Transverse colon (tissue), 4 donors: ENCODE measurements at regions not wholly inside any gene's neighbourhood (a gene's known extent, or its start where the extent isn't known, plus 50 kb on each side); places are given as distances from the start of the nearest gene placed in this dataset.

ENCODE experiments used
- POLR2A ChIP-seq: fragments of 450-650 bp; IDR thresholded peaks from one replicate; pipeline ENCODE4 v1.6.1; 2016; ENCODE audit warnings: antibody characterized with exemption, mild to moderate bottlenecking, moderate library complexity
- POLR2AphosphoS5 ChIP-seq, 3 donors: sonication (generic); formaldehyde crosslinking; IDR thresholded peaks; one replicate each; pipeline ENCODE4 v1.6.1; 2016; ENCODE audit warnings: antibody characterized with exemption in 3 of 3
- TF ChIP-seq, protein P1 (sequence below), 5 experiments: fragments of 200-600 bp in 3 of 5; fragments of 450-650 bp in 2 of 5; sonication (generic) in 3 of 5; IDR thresholded peaks; 1 replicate in 2 of 5; 2 replicates in 3 of 5; pipeline ENCODE4 v1.5.1; 2016 to 2017; ENCODE audit warnings: antibody characterized with exemption in 5 of 5, inconsistent platforms in 3 of 5, mild to moderate bottlenecking in 2 of 5, moderate library complexity in 1 of 5

DNA sequence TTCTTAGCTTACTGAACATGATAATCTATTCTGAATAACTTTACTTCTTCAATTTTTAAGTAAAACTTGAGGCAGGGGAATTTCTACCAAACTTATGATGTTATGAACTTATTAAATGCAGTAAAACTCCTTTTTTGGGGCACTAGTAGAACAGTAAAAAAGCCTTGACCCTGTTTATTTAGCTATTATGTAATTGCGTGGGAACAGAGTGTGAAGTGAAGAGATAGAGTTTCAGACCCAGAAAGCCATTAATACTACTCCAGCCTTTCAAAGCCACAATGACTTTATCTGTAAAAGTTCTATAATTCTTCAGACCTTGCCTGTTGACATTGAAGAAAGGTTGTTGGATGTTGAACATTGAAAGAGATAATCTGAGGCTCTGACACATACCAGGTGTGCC, 638.8 kb upstream of the GRM7 start:
- TF ChIP-seq, protein P1, sequence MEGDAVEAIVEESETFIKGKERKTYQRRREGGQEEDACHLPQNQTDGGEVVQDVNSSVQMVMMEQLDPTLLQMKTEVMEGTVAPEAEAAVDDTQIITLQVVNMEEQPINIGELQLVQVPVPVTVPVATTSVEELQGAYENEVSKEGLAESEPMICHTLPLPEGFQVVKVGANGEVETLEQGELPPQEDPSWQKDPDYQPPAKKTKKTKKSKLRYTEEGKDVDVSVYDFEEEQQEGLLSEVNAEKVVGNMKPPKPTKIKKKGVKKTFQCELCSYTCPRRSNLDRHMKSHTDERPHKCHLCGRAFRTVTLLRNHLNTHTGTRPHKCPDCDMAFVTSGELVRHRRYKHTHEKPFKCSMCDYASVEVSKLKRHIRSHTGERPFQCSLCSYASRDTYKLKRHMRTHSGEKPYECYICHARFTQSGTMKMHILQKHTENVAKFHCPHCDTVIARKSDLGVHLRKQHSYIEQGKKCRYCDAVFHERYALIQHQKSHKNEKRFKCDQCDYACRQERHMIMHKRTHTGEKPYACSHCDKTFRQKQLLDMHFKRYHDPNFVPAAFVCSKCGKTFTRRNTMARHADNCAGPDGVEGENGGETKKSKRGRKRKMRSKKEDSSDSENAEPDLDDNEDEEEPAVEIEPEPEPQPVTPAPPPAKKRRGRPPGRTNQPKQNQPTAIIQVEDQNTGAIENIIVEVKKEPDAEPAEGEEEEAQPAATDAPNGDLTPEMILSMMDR (IDR thresholded peaks at IDR 0.05) = no peak
- TF ChIP-seq POLR2A = no peak
- TF ChIP-seq POLR2AphosphoS5 (IDR thresholded peaks at IDR 0.05) = no peak
